NCI-H446 (cell line): ENCODE measurements at regions not wholly inside any gene's neighbourhood (a gene's known extent, or its start where the extent isn't known, plus 50 kb on each side); places are given as distances from the start of the nearest gene placed in this dataset.

Source experiments
- DNase-seq, 2 experiments: peaks; one replicate each; lab custom pipeline; 2025; lab: John Stamatoyannopoulos, UW

GRCh38 chr12:127297327-127297726, 969.6 kb upstream of the TMEM132C start:
- no peak for DNase-seq

DNA sequence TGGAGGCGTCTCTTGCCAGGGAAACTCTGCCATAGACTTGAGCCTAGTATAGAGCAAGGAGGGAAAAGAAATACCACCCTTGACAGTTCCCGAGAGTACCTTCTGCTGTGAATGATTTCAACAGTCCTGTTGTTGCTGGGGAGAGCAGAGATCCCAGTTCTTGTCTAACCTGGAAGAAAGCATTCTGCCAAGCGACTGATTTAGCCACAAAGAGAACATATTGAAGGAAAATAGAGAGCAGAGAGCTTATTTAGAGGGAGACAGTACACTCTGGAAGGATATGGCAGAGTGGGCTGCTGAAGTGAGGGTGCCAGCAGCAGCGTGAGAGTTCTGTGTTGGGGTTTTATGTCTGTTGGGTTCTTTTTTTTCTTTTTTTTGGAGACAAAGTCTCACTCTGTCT, 966.9 kb upstream of the TMEM132C start:
- no peak for DNase-seq

DNA sequence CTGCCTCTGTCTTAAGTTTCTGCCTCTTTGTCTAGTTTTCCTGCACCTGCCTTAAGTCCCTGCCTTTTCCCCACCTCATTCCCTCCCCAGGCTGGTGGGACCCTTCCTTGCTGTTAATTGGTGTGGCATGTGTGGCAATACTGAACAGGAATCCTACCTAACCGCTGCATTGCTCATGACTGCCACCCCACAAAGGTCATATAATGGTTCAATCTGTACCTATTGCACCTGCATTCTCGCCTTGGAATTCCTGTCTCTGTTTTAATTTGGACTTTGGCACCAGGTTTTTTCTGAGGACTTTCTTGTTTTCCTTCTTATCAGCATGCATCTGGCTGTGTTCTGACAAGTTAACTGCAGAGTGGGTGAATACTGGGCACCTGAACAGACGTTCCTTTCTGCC, 966.2 kb upstream of the TMEM132C start:
- no peak for DNase-seq

DNA sequence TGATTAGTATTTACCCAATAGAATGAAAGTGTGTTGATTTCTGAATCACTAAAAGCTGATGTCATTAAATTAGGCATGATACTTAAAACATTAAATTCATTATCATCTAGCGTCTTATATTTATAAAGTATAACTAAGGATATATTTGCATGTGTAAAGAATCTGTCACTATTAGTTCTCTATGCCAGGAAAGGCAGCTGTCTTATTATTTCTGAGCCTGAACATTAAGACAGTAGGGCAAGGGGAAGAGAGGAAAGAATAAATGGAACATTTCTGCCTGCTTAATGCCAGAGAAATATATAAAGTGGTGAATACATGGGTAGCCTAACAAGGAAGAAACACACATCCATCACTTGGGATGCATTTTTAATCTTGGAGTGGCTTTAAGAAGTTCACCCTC, 965.1 kb upstream of the TMEM132C start:
- DNase-seq: no peak

DNA sequence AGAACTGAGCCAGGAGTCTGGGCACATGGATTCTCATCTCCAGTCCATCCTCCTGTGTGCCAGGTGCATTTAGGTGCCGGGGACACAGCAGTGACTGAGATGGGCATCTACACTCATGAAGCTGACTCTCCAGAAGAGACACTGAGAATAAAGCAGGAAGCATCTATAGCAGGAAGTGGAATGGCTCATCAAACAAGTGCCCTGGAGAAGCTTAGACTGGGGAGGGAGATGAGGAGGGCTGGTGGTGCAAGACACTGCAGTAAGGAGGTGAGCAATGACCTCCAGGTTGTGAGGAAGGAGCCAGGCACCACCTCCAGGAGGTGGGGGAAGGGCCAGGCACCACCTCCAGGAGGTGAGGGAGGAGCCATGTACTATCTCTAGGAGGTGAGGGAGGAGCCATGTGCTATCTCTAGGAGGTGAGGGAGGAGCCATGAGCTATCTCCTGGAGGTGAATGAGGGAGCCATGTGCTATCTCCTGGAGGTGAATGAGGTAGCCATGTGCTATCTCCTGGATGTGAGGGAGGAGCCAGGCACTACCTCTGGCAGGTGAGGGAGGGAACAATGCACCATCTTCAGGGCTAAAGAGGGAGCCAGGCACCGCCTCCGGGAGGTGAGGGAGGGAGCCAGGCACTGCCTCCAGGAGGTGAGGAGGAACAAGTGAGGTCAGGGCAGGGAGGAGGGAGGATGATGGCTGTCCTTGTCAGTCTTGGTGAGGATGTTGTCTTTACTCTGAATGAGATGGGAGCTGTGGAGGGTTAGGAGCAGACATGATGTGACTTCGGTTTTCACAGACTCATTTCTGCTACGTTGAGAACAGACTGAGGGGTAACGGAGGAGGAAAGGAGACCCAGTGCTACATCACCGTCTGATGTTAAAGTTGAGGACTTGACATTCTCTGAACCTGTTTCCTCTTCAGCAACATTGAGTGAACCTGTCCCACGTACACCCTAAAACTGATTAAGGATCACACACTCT, 961.9 kb upstream of the TMEM132C start:
- no peak for DNase-seq

GRCh38 chr12:127306604-127307215, 960.3 kb upstream of the TMEM132C start:
- DNase-seq: no peak

DNA sequence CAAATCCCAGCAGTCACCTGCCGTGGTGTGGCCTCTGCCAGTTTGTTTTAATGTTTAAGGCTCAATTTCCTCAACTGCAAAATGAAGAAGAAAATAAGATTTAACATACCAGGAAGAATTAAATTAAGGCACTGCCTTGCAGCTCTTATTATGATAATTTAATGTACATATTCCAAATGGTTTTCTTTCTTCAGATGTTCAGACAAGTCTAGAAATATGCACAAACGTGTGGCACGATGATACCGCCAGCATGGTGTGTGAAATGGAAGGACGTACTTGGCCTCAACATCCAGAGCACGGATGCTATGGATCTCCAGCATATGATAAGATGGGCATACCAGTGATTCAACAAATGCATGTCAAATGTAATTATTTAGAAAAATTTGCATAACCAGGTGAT, 959.4 kb upstream of the TMEM132C start:
- DNase-seq: no peak

- DNase-seq: no peak
These were observed 958.8 kb upstream of the TMEM132C start for GRCh38 chr12:127308148-127308547.

DNA sequence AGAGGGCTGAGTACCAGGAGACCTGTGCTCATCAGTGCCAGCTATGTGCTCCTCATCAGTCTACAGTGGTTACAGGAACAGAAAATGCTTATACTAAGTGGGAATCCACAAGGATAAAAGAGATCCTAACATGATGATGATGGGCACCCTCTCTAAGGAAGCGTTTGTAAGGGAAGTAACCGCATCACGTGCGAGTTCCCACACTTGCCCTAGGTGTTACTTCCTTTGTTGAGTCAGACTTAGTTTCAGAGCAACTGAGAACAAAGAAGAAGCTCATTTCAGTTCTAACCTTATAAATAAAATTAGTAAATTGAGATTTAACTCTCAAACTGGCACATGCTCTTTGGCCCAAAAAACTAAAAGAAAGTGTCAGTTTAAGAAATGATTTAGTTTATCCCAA, 956.4 kb upstream of the TMEM132C start:
- DNase-seq: no peak

DNA sequence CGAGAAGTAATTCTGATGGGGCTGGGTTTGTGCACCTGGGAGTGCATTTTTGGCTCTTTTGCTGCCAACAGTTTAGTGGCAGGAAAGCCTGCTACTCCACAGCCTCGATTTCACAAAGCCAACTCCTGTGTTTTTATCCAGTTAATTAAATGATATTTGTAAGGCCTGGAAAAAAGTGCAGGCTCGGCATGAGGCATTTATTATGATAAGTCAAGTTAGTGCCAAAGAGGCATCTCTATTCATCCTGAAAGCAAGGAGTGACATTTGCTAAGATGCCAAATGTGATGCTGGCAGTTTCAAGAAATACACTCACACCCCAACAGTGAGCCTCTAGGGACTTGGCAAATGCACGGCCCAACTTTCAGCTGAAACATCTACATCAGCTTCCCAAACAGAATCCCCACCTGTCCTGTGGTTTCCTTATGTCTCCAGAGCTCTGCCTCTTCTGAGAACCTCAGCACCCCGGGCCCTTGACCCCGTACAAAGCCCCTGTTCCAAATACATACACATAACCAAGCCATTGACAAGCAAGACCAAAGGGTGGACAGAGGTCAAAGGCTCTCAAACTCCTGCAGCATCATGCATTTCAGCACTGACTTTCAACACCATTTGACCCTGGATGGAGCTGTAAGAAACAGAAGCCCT, 955.1 kb upstream of the TMEM132C start:
- no peak for DNase-seq

- DNase-seq: no peak
These were observed 942.3 kb upstream of the TMEM132C start for GRCh38 chr12:127324681-127325080.

GRCh38 chr12:127327986-127328385, 939.0 kb upstream of the TMEM132C start:
- no peak for DNase-seq

GRCh38 chr12:127328867-127329266, 938.1 kb upstream of the TMEM132C start:
- DNase-seq: no peak

- DNase-seq: no peak
These were observed 932.6 kb upstream of the TMEM132C start for GRCh38 chr12:127334365-127334764.

GRCh38 chr12:127334912-127335644, 931.9 kb upstream of the TMEM132C start:
- no peak for DNase-seq

GRCh38 chr12:127336416-127336815, 930.6 kb upstream of the TMEM132C start:
- DNase-seq: no peak

GRCh38 chr12:127339065-127339464, 927.9 kb upstream of the TMEM132C start:
- DNase-seq: no peak

DNA sequence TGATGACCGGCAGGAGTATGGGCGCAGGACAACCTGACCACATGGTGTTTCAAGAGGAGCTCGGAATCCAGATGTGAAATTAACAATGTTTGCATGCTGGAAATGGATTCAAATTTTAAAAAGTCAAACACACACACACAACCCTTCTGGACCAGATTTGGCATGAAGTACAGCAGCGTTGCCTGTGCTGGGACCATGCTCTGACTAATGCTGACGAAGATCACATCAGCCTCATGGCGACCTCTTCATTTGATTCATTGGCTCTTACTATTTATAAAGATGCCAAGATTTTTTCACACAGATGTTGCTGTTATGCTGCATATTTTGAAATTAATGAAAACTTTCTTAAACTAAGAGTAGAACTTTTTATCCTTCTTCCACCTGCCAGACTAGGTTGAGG, 926.6 kb upstream of the TMEM132C start:
- DNase-seq: no peak

DNA sequence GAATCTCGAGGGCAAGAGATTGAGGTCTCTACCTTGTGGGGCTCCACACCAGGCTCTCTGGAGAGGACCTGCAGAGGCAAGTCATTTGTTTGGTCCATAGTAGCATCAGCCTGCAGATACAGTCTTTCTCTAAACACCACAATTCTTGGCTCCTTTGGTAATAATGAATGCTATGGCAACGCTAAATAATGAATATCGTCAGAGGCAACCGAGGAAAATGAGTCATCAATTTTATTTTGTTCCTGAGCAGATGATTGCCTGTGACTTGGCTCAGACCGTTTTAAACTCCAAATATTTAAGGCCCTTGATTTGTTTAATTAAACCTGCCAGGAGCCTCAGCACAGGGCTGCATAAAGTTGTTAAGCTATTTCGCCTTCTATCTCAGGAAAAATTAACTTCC, 924.1 kb upstream of the TMEM132C start:
- DNase-seq: no peak

DNA sequence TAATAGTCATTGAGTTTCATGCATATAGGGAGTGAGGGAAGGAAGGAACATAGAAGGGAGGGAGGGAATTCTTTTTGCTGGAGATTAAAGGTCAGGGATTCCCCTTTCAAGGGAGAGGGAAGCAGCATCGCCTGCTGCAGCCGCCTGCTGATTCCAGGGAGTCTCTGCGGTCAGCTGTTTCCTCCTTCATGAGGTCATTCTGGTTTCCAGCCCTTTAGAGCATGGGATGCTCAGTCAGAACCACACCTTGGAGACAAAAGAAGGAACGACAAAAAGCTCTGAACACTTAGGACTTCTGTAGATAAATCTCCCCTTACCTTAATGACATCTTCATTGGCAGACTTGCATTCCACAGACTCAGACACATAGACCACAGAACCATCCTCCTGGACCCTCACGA, 923.0 kb upstream of the TMEM132C start:
- no peak for DNase-seq

- no peak for DNase-seq
These were observed 915.4 kb upstream of the TMEM132C start for GRCh38 chr12:127351481-127352010.
